ENCODE measurements at regions not wholly inside any gene's neighbourhood (a gene's known extent, or its start where the extent isn't known, plus 50 kb on each side); places are given as distances from the start of the nearest gene placed in this dataset.

GRCh38 chr11:130633466-130633865, 185.0 kb downstream of the ADAMTS15 start:
- Histone ChIP-seq H2BK20ac (ENCODE audit: low read depth, low read length, poor library complexity, severe bottlenecking) (no peak overlapping the region), H3T11ph (ENCODE audit: low read length) (no peak overlapping the region), H3K27me3 (ENCODE audit: insufficient read depth, low read length) (no peaks in the 10 kb centered on the region), H3K9ac (ENCODE audit: extremely low read depth, insufficient read length, low read length) (no peak overlapping the region), H2AK5ac (ENCODE audit: insufficient read length, low read length) (no peak overlapping the region), H3K4me2 (ENCODE audit: insufficient read depth, insufficient read length, low read length) (no peak overlapping the region), H3K79me1 (ENCODE audit: insufficient read depth, low read depth, low read length, poor library complexity, severe bottlenecking) (no peaks in the 10 kb centered on the region), H3K4me1 (ENCODE audit: insufficient read depth, low read length) (no peaks in the 10 kb centered on the region; the same call in 1 of the 2 replicates), H3K4ac (ENCODE audit: low read depth, low read length) (no peak overlapping the region), H3K27ac (ENCODE audit: insufficient read length, low read depth, low read length) (no peak overlapping the region), H4K91ac (ENCODE audit: insufficient read length, low read depth, low read length) (no peak overlapping the region), H3K14ac (ENCODE audit: insufficient read depth, low read length) (no peak overlapping the region), H2BK15ac (ENCODE audit: low read depth, low read length) (no peak overlapping the region), H3K9me3 (ENCODE audit: control insufficient read depth, low read depth, low read length) (no peaks in the 10 kb centered on the region), H3K18ac (ENCODE audit: insufficient read length, low read depth, low read length) (no peak overlapping the region), H3K23ac (ENCODE audit: insufficient read length, low read depth, low read length) (no peak overlapping the region), H2AFZ (ENCODE audit: low read length) (no peak overlapping the region), H4K5ac (ENCODE audit: insufficient read length, low read depth, low read length) (no peak overlapping the region), H3K79me2 (ENCODE audit: insufficient read depth, low read length) (no peaks in the 10 kb centered on the region), H3K23me2 (ENCODE audit: insufficient read length, low read depth, low read length, poor library complexity, severe bottlenecking) (no peaks in the 10 kb centered on the region), H3K56ac (ENCODE audit: insufficient read length, low read depth, low read length) (no peak overlapping the region), H4K8ac (replicated peaks; ENCODE audit: insufficient read length, low read depth, low read length) (no peak overlapping the region), H2BK120ac (ENCODE audit: low read depth, low read length, poor library complexity, severe bottlenecking) (no peak overlapping the region), H4K20me1 (ENCODE audit: control insufficient read depth, insufficient read depth, insufficient read length) (no peaks in the 10 kb centered on the region), H2BK12ac (ENCODE audit: insufficient read length, low read depth, low read length) (no peak overlapping the region), H2BK5ac (ENCODE audit: insufficient read length, low read length) (no peak overlapping the region)
- Mint-ChIP-seq H3K9me3 (no peaks in the 10 kb centered on the region), H3K27ac (no peak overlapping the region; a peak in 1 of 7 replicates), H3K4me1 (peaks cover 7 to 10% of the 10 kb centered on the region in 2 experiments; a peak in 3 of 4 replicates), H3K27me3 (ENCODE audit: low read depth) (no peaks in the 10 kb centered on the region; the same call in 1 of the 2 replicates), H3K36me3 (ENCODE audit: insufficient read depth in 1 of 3, low read depth in 3 of 3) (no peaks in the 10 kb centered on the region), H3K4me3 (no peak overlapping the region)
- DNase-seq: no peak
- no peak for TF ChIP-seq CTCF (conservative IDR thresholded peaks at IDR 0.05)
- no CpG with 5 or more reads among the region's 2 CpGs for WGBS (ENCODE audit: extremely low coverage, insufficient read length, low lambda C conversion rate)

All from H9 (cell line).